HK-2 (cell line): ENCODE measurements at regions not wholly inside any gene's neighbourhood (a gene's known extent, or its start where the extent isn't known, plus 50 kb on each side); places are given as distances from the start of the nearest gene placed in this dataset.

Source experiments
- DNase-seq: peaks from one replicate; pipeline ENCODE4 v3.0.0-alpha.2; 2018; ENCODE audit not compliant: unreplicated experiment

- DNase-seq: no peak
Observed at GRCh38 chr6:79305020-79305419, 70.5 kb upstream of the HMGN3 start.

- DNase-seq: no peak
Observed at GRCh38 chr6:79302341-79302740, 67.9 kb upstream of the HMGN3 start.

DNA sequence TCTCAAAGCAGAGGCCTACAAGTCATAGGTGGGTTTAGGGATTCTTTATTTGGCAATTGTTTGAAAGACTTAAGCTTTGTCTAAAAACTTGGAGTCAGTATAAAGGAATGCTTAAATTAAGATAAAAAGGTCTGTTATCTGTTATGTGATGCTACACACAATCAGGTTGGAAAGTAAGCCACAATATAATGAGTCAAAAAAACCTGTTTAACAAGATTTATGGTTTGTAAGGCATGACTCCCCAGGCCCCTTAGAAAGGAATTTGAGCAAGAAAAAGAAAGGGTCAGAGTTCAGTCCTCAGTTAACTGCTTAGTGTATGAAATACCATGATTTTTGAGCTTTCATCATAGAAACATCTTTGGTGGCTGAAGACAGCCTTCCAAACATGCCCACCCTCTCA lies 66.8 kb upstream of the HMGN3 start:
- no peak for DNase-seq

- DNase-seq: no peak
Observed at GRCh38 chr6:79296211-79296610, 61.7 kb upstream of the HMGN3 start.
